WI38 (cell line): ENCODE measurements at regions not wholly inside any gene's neighbourhood (a gene's known extent, or its start where the extent isn't known, plus 50 kb on each side); places are given as distances from the start of the nearest gene placed in this dataset.

Experiments
- H3K4me3 ChIP-seq: 2 replicates; pipeline ENCODE4 v1.5.1; 2011; ENCODE audit warnings: low read depth, mild to moderate bottlenecking, control low read depth, low read length
- CTCF ChIP-seq: IDR thresholded peaks from 2 replicates; pipeline ENCODE4 v1.5.1; 2012; ENCODE audit warnings: low read depth, mild to moderate bottlenecking, control low read depth, low read length

GRCh38 chr15:81530271-81530691 lies 156.3 kb upstream of the TMC3 start:
- no peak overlapping the region for H3K4me3 ChIP-seq
- no peak for TF ChIP-seq CTCF

DNA sequence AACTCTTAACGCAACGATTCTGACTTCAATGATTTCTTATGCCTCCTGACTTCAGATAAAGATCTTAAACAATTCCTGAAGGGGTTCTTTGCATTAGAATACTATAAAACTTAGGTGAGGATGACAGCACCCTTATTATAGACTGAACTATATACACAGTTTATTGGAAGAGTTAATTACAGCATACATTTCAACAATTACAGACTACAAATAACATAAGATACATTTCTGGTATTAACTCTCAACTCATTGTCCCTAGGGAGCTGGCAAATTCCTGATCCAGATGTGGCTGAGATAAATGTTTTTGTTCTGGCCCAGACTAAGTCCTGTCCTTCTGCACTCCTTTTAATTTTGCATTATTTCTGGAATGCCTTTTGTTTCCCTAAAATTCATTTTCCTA lies 155.5 kb upstream of the TMC3 start:
- no peak overlapping the region for H3K4me3 ChIP-seq
- TF ChIP-seq CTCF: no peak

DNA sequence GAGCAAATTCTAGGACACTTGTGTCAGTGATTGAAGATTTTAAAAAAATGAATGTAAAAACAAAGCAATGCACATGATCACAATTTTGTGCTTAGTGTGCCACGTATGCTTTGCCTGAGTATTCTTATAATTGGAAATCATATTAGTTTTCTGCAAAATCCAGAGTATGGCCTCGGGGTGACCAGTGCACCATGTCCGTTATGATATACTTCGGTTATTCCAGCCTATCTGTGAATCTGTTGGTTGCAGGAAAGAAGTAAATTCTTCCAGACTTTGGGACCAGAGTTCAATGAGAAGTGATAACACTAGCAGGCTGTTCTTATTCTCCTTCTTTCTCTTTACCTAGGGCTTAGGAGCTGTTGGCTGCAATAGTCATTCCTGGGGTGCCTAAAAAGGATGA lies 152.0 kb upstream of the TMC3 start:
- TF ChIP-seq CTCF: no peak
- H3K4me3 ChIP-seq: no peak overlapping the region

DNA sequence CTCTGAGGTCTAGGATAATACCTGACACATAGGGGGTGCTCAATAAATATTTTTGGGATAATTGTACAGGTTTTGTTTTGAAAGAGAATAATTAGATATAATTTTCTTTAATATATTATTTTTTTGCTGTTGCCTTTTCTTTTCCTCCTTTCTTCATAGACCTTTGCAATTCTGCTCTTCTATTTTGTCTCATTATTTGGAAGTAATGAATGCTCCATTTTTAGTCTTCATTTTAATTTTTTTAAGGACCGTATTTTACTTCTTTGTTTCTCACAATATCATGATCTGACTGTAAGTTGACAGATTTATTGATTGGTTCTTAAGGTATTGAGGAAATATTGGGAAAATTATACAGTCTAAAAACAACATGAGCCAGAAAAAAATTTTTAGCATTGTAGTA lies 150.5 kb upstream of the TMC3 start:
- no peak for TF ChIP-seq CTCF
- no peak overlapping the region for H3K4me3 ChIP-seq

- no peak for TF ChIP-seq CTCF
- H3K4me3 ChIP-seq: no peak overlapping the region
Measured at GRCh38 chr15:81523867-81524266, 149.9 kb upstream of the TMC3 start.

DNA sequence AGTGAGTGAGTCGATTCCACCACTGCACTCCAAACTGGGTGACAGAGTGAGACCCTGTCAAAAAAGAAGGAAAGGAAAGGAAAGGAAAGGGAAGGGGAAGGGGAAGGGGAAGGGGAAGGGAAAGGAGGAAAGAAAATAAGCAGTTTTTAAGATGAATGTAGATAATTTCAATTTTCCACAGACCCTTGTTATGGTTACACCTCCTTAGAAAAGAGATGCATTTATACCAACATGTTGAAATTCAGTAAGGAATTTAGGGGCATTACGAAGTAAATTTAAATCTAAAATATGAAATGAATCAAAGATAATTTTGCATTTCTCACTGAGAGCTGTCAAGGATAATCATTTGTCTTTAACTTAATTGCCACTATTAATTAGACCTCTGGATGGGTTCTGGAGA lies 146.5 kb upstream of the TMC3 start:
- no peak overlapping the region for H3K4me3 ChIP-seq
- TF ChIP-seq CTCF: no peak

DNA sequence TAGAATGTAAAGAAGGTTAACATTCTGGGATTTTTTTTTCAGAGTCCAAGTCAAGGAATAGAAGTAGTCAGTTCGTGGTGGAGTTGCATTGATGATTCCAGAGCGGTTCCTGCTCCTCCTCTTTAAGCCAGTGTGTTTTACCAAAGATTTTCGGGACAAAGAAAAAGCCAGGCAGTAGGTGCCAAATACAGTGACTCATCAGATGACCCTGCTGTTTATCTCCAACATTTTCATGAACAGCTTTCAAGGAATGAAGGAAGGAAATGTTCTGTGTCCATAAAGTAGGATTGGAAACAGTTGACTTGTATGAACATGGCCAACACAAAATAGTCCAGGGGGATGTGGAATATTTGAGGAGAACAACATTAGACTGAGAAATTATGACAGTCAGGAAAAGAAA lies 142.4 kb upstream of the TMC3 start:
- H3K4me3 ChIP-seq: no peak overlapping the region
- TF ChIP-seq CTCF: no peak
